ENCODE measurements at regions not wholly inside any gene's neighbourhood (a gene's known extent, or its start where the extent isn't known, plus 50 kb on each side); places are given as distances from the start of the nearest gene placed in this dataset.

DNA sequence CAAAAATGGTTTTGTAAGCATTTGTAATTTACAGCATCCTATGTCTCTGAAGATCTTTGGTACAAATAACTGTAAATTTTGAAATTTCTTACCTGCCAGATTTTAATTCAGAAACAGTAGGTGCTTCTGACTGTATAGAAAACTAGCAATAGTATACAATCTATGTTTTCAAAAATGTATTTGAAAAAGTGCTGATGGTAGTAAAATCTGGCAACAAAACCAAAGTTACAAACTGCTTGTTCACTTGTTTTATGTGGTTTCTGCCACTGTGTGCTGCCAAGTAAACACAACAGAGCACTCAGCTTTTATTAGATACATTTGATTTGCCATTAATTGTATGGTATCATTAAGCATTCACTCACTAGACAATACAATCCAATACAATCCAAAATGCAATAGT lies 206.1 kb downstream of the CPE start:
- intact Hi-C loops (cut with micrococcal nuclease; ENCODE audit: unreplicated experiment), result no loop called here
- CTCF ChIA-PET, result no interaction called here
- DNase-seq (ENCODE audit: low spot score), result no peak
- Histone ChIP-seq H3K4me3 (ENCODE audit: low read depth, low read length, poor library complexity, severe bottlenecking) (no peak overlapping the region), H3K4me1 (ENCODE audit: insufficient read depth, low read length, poor library complexity, severe bottlenecking) (peaks cover 23% of the 10 kb centered on the region), H3K27me3 (replicated peaks; ENCODE audit: insufficient read depth, low read depth, low read length, poor library complexity) (no peaks in the 10 kb centered on the region), H3K36me3 (ENCODE audit: insufficient read depth, low read length, poor library complexity, severe bottlenecking) (no peaks in the 10 kb centered on the region), H3K9me3 (ENCODE audit: low read depth, low read length, poor library complexity, severe bottlenecking) (no peaks in the 10 kb centered on the region), H3K27ac (ENCODE audit: low read depth, low read length, poor library complexity, severe bottlenecking) (no peak overlapping the region)
- TF ChIP-seq, protein P1, sequence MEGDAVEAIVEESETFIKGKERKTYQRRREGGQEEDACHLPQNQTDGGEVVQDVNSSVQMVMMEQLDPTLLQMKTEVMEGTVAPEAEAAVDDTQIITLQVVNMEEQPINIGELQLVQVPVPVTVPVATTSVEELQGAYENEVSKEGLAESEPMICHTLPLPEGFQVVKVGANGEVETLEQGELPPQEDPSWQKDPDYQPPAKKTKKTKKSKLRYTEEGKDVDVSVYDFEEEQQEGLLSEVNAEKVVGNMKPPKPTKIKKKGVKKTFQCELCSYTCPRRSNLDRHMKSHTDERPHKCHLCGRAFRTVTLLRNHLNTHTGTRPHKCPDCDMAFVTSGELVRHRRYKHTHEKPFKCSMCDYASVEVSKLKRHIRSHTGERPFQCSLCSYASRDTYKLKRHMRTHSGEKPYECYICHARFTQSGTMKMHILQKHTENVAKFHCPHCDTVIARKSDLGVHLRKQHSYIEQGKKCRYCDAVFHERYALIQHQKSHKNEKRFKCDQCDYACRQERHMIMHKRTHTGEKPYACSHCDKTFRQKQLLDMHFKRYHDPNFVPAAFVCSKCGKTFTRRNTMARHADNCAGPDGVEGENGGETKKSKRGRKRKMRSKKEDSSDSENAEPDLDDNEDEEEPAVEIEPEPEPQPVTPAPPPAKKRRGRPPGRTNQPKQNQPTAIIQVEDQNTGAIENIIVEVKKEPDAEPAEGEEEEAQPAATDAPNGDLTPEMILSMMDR (conservative IDR thresholded peaks at IDR 0.05; ENCODE audit: low read depth, low read length), result no peak
- BruUV-seq (replicated peaks), result no TSS peak
- POLR2A ChIA-PET (ENCODE audit: low non-redundant PET), result no interaction called here

DNA sequence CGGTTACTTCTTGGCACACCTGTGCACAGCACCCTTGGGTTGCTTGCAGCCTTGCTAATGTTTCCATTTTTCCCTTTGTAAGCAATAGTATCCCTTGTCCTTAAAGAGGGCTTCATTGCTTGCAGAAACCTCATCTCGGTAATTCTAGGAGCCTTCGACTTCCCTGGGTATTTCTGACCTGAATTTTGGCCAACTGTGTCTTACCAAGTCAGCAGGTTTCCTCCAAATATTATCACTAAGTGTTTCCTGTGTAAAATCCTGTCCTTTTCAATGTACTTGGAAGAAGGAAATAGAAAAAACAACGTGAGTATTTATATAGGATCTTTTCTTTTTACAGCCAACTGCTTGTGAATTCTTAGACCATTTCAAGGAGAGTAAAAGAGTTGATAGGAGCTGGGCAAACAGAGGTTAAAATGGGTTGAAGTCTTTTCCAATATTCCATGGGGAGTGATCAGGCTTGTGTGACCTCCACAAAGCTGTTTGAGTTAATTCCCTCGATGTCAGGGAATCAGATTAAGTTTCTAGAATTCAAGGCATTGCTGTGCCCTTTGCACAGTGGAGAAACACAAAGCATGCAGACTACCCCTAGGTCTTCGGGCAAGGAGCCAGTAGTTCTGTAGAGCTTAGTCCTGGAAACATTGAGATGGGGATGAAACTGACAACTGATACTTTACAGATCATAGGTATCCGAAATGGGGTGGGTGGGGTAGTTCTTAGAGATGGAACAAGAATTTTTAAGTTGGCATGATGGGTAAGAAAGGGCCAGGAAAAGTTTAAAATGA lies 209.9 kb downstream of the CPE start:
- no peaks in the 10 kb centered on the region for H3K9me3 ChIP-seq (ENCODE audit: low read depth, low read length, poor library complexity, severe bottlenecking)
- BruUV-seq (replicated peaks), result no TSS peak
- H3K27ac ChIP-seq (ENCODE audit: low read depth, low read length, poor library complexity, severe bottlenecking), result no peak overlapping the region
- CTCF ChIA-PET, result no interaction called here
- no peaks in the 10 kb centered on the region for H3K27me3 ChIP-seq (replicated peaks; ENCODE audit: insufficient read depth, low read depth, low read length, poor library complexity)
- intact Hi-C loops (cut with micrococcal nuclease; ENCODE audit: unreplicated experiment), result no loop called here
- POLR2A ChIA-PET (ENCODE audit: low non-redundant PET), result no interaction called here
- peak; percentile 52 for DNase-seq (ENCODE audit: low spot score)
- no peak for TF ChIP-seq EZH2 (IDR thresholded peaks at IDR 0.05; ENCODE audit: borderline replicate concordance, low read depth, low read length, poor library complexity, severe bottlenecking)
- TF ChIP-seq, protein P1 (conservative IDR thresholded peaks at IDR 0.05; ENCODE audit: low read depth, low read length), result no peak
- no peak overlapping the region for H3K4me3 ChIP-seq (ENCODE audit: low read depth, low read length, poor library complexity, severe bottlenecking)
- H3K36me3 ChIP-seq (ENCODE audit: insufficient read depth, low read length, poor library complexity, severe bottlenecking), result no peaks in the 10 kb centered on the region
- H3K4me1 ChIP-seq (ENCODE audit: insufficient read depth, low read length, poor library complexity, severe bottlenecking), result peaks cover 7% of the 10 kb centered on the region

DNA sequence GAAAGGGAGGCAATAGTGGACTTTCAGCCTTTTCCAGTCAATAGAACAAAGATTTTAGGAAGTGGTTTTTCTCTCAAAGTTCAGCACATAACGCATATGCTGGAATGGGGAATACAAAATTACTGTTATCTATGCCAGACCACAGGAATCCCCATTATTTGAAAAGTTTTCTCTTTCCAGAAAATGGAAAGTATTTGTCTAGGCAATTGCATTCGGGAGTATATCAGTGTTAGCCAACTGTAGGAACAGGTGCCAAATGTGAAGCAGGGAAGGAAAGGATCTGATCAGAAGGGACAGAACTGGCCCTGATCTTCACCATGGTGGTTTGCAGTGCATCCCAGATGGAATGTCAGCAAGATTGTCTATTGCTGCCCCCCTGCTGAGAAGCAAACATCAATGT lies 213.6 kb downstream of the CPE start:
- peaks cover 17% of the 10 kb centered on the region for H3K4me1 ChIP-seq (ENCODE audit: insufficient read depth, low read length, poor library complexity, severe bottlenecking)
- no peaks in the 10 kb centered on the region for H3K9me3 ChIP-seq (ENCODE audit: low read depth, low read length, poor library complexity, severe bottlenecking)
- no peaks in the 10 kb centered on the region for H3K27me3 ChIP-seq (replicated peaks; ENCODE audit: insufficient read depth, low read depth, low read length, poor library complexity)
- TF ChIP-seq, protein P1 (conservative IDR thresholded peaks at IDR 0.05; ENCODE audit: low read depth, low read length), result no peak
- TF ChIP-seq EZH2 (IDR thresholded peaks at IDR 0.05; ENCODE audit: borderline replicate concordance, low read depth, low read length, poor library complexity, severe bottlenecking), result no peak
- no peak overlapping the region for H3K4me3 ChIP-seq (ENCODE audit: low read depth, low read length, poor library complexity, severe bottlenecking)
- CTCF ChIA-PET, result no interaction called here
- no TSS peak for BruUV-seq (replicated peaks)
- no peaks in the 10 kb centered on the region for H3K36me3 ChIP-seq (ENCODE audit: insufficient read depth, low read length, poor library complexity, severe bottlenecking)
- H3K27ac ChIP-seq (ENCODE audit: low read depth, low read length, poor library complexity, severe bottlenecking), result no peak overlapping the region
- DNase-seq (ENCODE audit: low spot score), result no peak
- POLR2A ChIA-PET (ENCODE audit: low non-redundant PET), result no interaction called here
- intact Hi-C loops (cut with micrococcal nuclease; ENCODE audit: unreplicated experiment), result no loop called here

Measured in A673 (cell line).